ENCODE measurements at regions not wholly inside any gene's neighbourhood (a gene's known extent, or its start where the extent isn't known, plus 50 kb on each side); places are given as distances from the start of the nearest gene placed in this dataset.

GRCh38 chr20:47940101-47940813 is 155.0 kb upstream of the SULF2 start:
- Histone ChIP-seq H3K9me3 (no peaks in the 10 kb centered on the region), H3K27me3 (peaks cover 0 to 22% (median 0%) of the 10 kb centered on the region in 4 donors), H3K36me3 (no peaks in the 10 kb centered on the region), H3K4me3 (no peak overlapping the region), H3K4me1 (no peaks in the 10 kb centered on the region), H3K27ac (no peak overlapping the region)
- intact Hi-C loops (cut with DNase I), result no loop called here
- no peak for TF ChIP-seq POLR2A (IDR thresholded peaks at IDR 0.05)
- no peak for TF ChIP-seq CTCF (IDR thresholded peaks at IDR 0.05)
- WGBS, 2 donors, result 80 to 83% methylated on average over 5 of the region's 8 CpGs
- no peak for DNase-seq

GRCh38 chr20:47936612-47937011 is 151.3 kb upstream of the SULF2 start:
- Histone ChIP-seq H3K36me3 (no peaks in the 10 kb centered on the region), H3K9me3 (no peaks in the 10 kb centered on the region), H3K27ac (no peak overlapping the region), H3K27me3 (peaks cover 0 to 22% (median 0%) of the 10 kb centered on the region in 4 donors), H3K4me1 (no peaks in the 10 kb centered on the region), H3K4me3 (no peak overlapping the region)
- intact Hi-C loops (cut with DNase I), result no loop called here
- DNase-seq, result no peak
- no peak for TF ChIP-seq POLR2A (IDR thresholded peaks at IDR 0.05)
- TF ChIP-seq CTCF (IDR thresholded peaks at IDR 0.05), result no peak
- 66 to 74% methylated on average over 6 of the region's 6 CpGs for WGBS, 2 donors

GRCh38 chr20:47934761-47935160 is 149.5 kb upstream of the SULF2 start:
- H3K36me3 ChIP-seq, result no peaks in the 10 kb centered on the region
- no peaks in the 10 kb centered on the region for H3K9me3 ChIP-seq
- H3K4me1 ChIP-seq, result peaks cover 0 to 5% (median 3%) of the 10 kb centered on the region in 3 donors
- peaks cover 0 to 14% (median 0%) of the 10 kb centered on the region in 4 donors for H3K27me3 ChIP-seq
- no peak overlapping the region for H3K27ac ChIP-seq
- DNase-seq, result no peak
- intact Hi-C loops (cut with DNase I), result no loop called here
- TF ChIP-seq POLR2A (IDR thresholded peaks at IDR 0.05) (no peak), CTCF (IDR thresholded peaks at IDR 0.05) (no peak)
- WGBS, 2 donors, result 69 to 72% methylated on average over 4 to 5 of the region's 5 CpGs
- H3K4me3 ChIP-seq, result no peak overlapping the region

GRCh38 chr20:47931443-47931842 is 146.2 kb upstream of the SULF2 start:
- intact Hi-C loops (cut with DNase I), result no loop called here
- H3K27me3 ChIP-seq, result no peaks in the 10 kb centered on the region
- H3K27ac ChIP-seq, result no peak overlapping the region
- no peak for TF ChIP-seq CTCF (IDR thresholded peaks at IDR 0.05)
- no peak for TF ChIP-seq POLR2A (IDR thresholded peaks at IDR 0.05)
- no peaks in the 10 kb centered on the region for H3K9me3 ChIP-seq
- H3K4me3 ChIP-seq, result no peak overlapping the region
- WGBS, 2 donors, result 86 to 89% methylated on average over 5 to 6 of the region's 7 CpGs
- no peaks in the 10 kb centered on the region for H3K36me3 ChIP-seq
- H3K4me1 ChIP-seq, result peaks cover 0 to 36% (median 7%) of the 10 kb centered on the region in 3 donors
- no peak for DNase-seq

- H3K27ac ChIP-seq, result no peak overlapping the region
- no peaks in the 10 kb centered on the region for H3K9me3 ChIP-seq
- H3K27me3 ChIP-seq, result no peaks in the 10 kb centered on the region
- intact Hi-C loops (cut with DNase I), result no loop called here
- 83% methylated on average over 2 of the region's 2 CpGs for WGBS, 2 donors
- H3K36me3 ChIP-seq, result no peaks in the 10 kb centered on the region
- peaks cover 0 to 41% (median 7%) of the 10 kb centered on the region in 3 donors for H3K4me1 ChIP-seq
- no peak for DNase-seq
- H3K4me3 ChIP-seq, result no peak overlapping the region
- no peak for TF ChIP-seq POLR2A (IDR thresholded peaks at IDR 0.05)
- no peak for TF ChIP-seq CTCF (IDR thresholded peaks at IDR 0.05)
Observed at GRCh38 chr20:47931002-47931401, 145.7 kb upstream of the SULF2 start.

Measured in esophagus squamous epithelium (tissue), 5 donors.